ENCODE measurements at regions not wholly inside any gene's neighbourhood (a gene's known extent, or its start where the extent isn't known, plus 50 kb on each side); places are given as distances from the start of the nearest gene placed in this dataset.

DNA sequence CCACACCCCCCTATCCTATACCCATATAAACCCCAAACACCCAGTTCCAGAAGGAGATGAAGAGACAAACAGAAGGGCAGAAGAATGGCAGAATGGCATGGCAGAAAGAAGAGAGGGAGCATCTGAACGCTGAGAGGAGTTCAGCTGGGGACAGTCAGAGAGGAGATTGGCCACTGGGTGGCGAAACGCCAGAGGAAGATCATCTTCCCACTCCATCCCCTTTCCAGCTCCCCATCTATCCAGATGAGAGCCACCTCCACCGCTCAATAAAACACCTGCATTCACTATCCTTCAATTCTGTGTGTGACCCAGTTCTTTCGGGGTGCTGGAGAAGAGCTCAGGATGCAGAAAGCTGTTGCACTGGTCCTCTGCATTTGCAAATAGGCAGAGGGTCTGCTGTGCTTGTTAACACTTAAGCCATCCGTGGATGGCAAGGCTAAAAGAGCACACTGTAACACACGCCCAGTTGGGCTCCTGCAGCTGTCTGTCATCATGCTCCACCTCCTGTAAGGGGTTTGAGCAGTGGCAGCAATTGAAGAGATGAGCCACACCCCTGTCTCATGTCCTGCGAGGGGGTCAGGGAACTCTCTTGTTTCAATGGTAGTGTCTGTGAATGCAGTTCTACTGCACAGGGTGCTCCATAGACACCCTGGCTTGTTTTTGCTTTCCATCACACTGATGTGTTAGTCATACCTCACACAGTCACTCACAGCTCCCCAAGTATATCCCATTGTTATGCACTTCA lies 1034.8 kb upstream of the RBFOX1 start:
- H3K27ac ChIP-seq (ENCODE audit: insufficient read depth, low read depth, low read length) = no peak overlapping the region
- no peak for FAIRE-seq
- BruUV-seq (replicated peaks) = no TSS peak
- ChIA-PET POLR2A (no interaction called here), CTCF (no interaction called here)
- TF ChIP-seq, protein P1, sequence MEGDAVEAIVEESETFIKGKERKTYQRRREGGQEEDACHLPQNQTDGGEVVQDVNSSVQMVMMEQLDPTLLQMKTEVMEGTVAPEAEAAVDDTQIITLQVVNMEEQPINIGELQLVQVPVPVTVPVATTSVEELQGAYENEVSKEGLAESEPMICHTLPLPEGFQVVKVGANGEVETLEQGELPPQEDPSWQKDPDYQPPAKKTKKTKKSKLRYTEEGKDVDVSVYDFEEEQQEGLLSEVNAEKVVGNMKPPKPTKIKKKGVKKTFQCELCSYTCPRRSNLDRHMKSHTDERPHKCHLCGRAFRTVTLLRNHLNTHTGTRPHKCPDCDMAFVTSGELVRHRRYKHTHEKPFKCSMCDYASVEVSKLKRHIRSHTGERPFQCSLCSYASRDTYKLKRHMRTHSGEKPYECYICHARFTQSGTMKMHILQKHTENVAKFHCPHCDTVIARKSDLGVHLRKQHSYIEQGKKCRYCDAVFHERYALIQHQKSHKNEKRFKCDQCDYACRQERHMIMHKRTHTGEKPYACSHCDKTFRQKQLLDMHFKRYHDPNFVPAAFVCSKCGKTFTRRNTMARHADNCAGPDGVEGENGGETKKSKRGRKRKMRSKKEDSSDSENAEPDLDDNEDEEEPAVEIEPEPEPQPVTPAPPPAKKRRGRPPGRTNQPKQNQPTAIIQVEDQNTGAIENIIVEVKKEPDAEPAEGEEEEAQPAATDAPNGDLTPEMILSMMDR (IDR thresholded peaks at IDR 0.05; ENCODE audit: extremely low read depth in 1 of 2, insufficient read depth in 1 of 2, low read depth in 1 of 2, low read length in 2 of 2) = no peak
- TF ChIP-seq MYC (IDR thresholded peaks at IDR 0.05; ENCODE audit: low read depth, low read length) (no peak), EZH2 (IDR thresholded peaks at IDR 0.05; ENCODE audit: borderline replicate concordance, low read depth, low read length, severe bottlenecking) (no peak), JUN (IDR thresholded peaks at IDR 0.05; ENCODE audit: borderline replicate concordance, insufficient read depth, insufficient read length, low read depth) (no peak), POLR2AphosphoS5 (IDR thresholded peaks at IDR 0.05; ENCODE audit: insufficient read depth, low read depth, low read length) (no peak), GATA2 (IDR thresholded peaks at IDR 0.05; ENCODE audit: insufficient read depth, insufficient read length, low read depth, low read length) (no peak), POLR2A (IDR thresholded peaks at IDR 0.05; ENCODE audit: low read depth, low read length) (no peak), FOS (IDR thresholded peaks at IDR 0.05; ENCODE audit: borderline replicate concordance, insufficient read depth, low read length) (no peak)
- TF ChIP-seq, protein P2, sequence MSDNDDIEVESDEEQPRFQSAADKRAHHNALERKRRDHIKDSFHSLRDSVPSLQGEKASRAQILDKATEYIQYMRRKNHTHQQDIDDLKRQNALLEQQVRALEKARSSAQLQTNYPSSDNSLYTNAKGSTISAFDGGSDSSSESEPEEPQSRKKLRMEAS (IDR thresholded peaks at IDR 0.05; ENCODE audit: insufficient read depth, insufficient read length) = no peak
- no peak overlapping the region for H3K9ac ChIP-seq (replicated peaks; ENCODE audit: extremely low read depth, insufficient read depth, low read length)
- peaks cover 9% of the 10 kb centered on the region for H3K9me3 ChIP-seq (replicated peaks; ENCODE audit: control insufficient read depth, insufficient read depth, low read length)
- dilution Hi-C loops (cut with MboI; ENCODE audit: extremely low pct_ligation_motif_present, low sequenced_read_pairs) (no loop called here), intact Hi-C loops (cut with micrococcal nuclease) (no loop called here)
- H3K79me2 ChIP-seq (ENCODE audit: control insufficient read depth, insufficient read depth, low read length) = no peaks in the 10 kb centered on the region
- H3K4me2 ChIP-seq (ENCODE audit: insufficient read depth, low read length) = no peak overlapping the region
- no peaks in the 10 kb centered on the region for H3K36me3 ChIP-seq (ENCODE audit: control insufficient read depth in 2 of 2, extremely low read depth in 1 of 2, insufficient read depth in 2 of 2, low read length in 2 of 2)
- H3K4me3 ChIP-seq (replicated peaks in 1 of 3; ENCODE audit: insufficient read depth in 1 of 3, low read depth in 1 of 3, low read length in 3 of 3) = no peak overlapping the region
- H4K20me1 ChIP-seq (replicated peaks; ENCODE audit: control insufficient read depth, extremely low read depth, insufficient read depth, low read length) = no peaks in the 10 kb centered on the region
- no peaks in the 10 kb centered on the region for H3K4me1 ChIP-seq (ENCODE audit: control insufficient read depth, extremely low read depth, insufficient read depth, low read length)
- H3K27me3 ChIP-seq (ENCODE audit: control insufficient read depth in 2 of 2, insufficient read depth in 2 of 2, low read length in 2 of 2) = no peaks in the 10 kb centered on the region
- no peak for DNase-seq (ENCODE audit: low read depth, low spot score)
- no peaks in the 10 kb centered on the region for H3K9me1 ChIP-seq (replicated peaks; ENCODE audit: control insufficient read depth, extremely low read depth, insufficient read depth, low read length)
- no peak overlapping the region for H2AFZ ChIP-seq (ENCODE audit: low read depth, low read length)
